K562 (cell line): ENCODE measurements at regions not wholly inside any gene's neighbourhood (a gene's known extent, or its start where the extent isn't known, plus 50 kb on each side); places are given as distances from the start of the nearest gene placed in this dataset.
A peak's percentile ranks its signal among the peaks of the same experiment; 100 is the strongest.

Source experiments
- BCLAF1 ChIP-seq, 2 experiments: fragments of 450-650 bp in 1 of 2; IDR thresholded peaks; 2 replicates each; pipeline ENCODE4 v1.6.1; 2011 to 2017; ENCODE audit warnings: low read depth in 2 of 2, antibody characterized with exemption in 1 of 2, borderline replicate concordance in 1 of 2, low read length in 1 of 2, mild to moderate bottlenecking in 1 of 2, mixed read lengths in 1 of 2; ENCODE audit not compliant: control insufficient read depth in 1 of 2
- CBX3 ChIP-seq, 2 experiments: IDR thresholded peaks; 1 replicate in 1 of 2; 2 replicates in 1 of 2; pipeline ENCODE4 v1.6.1; 2012; ENCODE audit warnings: inconsistent platforms in 2 of 2, low read length in 2 of 2, borderline replicate concordance in 1 of 2, control low read depth in 1 of 2
- CTCF ChIP-seq, 3 experiments: IDR thresholded peaks in 2 of 3; conservative IDR thresholded peaks in 1 of 3; 2 replicates each; pipeline ENCODE4 v1.5.1; 2011 to 2012; ENCODE audit warnings: low read length in 3 of 3, mild to moderate bottlenecking in 3 of 3, control low read depth in 2 of 3, improper control_type of control experiment in 1 of 3, inconsistent platforms in 1 of 3, low read depth in 1 of 3, mixed read lengths in 1 of 3, moderate library complexity in 1 of 3; ENCODE audit not compliant: insufficient read depth in 2 of 3
- GATAD2A ChIP-seq: fragments of 450-650 bp; IDR thresholded peaks from 2 replicates; pipeline ENCODE4 v1.6.1; 2017
- HMG20B ChIP-seq: fragments of 250-450 bp; sonication (Bioruptor Pico); IDR thresholded peaks from 2 replicates; pipeline ENCODE4 v1.5.0; 2021; ENCODE audit warnings: mild to moderate bottlenecking
- MCM5 ChIP-seq: fragments of 450-650 bp; IDR thresholded peaks from 2 replicates; pipeline ENCODE4 v1.6.1; 2016; ENCODE audit warnings: low read depth
- MYBL2 ChIP-seq, 2 experiments: fragments of 450-650 bp in 1 of 2; sonication (generic) in 1 of 2; formaldehyde crosslinking in 1 of 2; IDR thresholded peaks; 2 replicates each; pipeline versions ENCODE4 v1.6.1 to v1.8.1; 2017 to 2022; ENCODE audit warnings: borderline replicate concordance in 1 of 2, inconsistent platforms in 1 of 2, low read depth in 1 of 2, mild to moderate bottlenecking in 1 of 2, missing genetic modification reagents in 1 of 2, moderate library complexity in 1 of 2
- NCOA1 ChIP-seq: fragments of 450-650 bp; IDR thresholded peaks from 2 replicates; pipeline ENCODE4 v1.6.1; 2016; ENCODE audit warnings: low read depth
- NR0B1 ChIP-seq: fragments of 450-650 bp; IDR thresholded peaks from one replicate; pipeline ENCODE4 v1.6.1; 2018; ENCODE audit warnings: mild to moderate bottlenecking, moderate library complexity; ENCODE audit not compliant: partially characterized antibody
- PURB ChIP-seq: sonication (generic); formaldehyde crosslinking; IDR thresholded peaks from 2 replicates; pipeline ENCODE4 v1.9.0; 2021; ENCODE audit warnings: low read depth, mild to moderate bottlenecking, missing genetic modification reagents
- RBM14 ChIP-seq: fragments of 200-400 bp; formaldehyde crosslinking; IDR thresholded peaks from 2 replicates; pipeline ENCODE4 v1.6.1; 2018; ENCODE audit warnings: low read depth, mild to moderate bottlenecking, low read length, moderate library complexity, borderline replicate concordance; ENCODE audit not compliant: insufficient read depth
- TCF3 ChIP-seq: sonication (generic); formaldehyde crosslinking; IDR thresholded peaks from 2 replicates; pipeline ENCODE4 v1.4.0; 2020; ENCODE audit warnings: mild to moderate bottlenecking, missing genetic modification reagents
- TRIM28 ChIP-seq: fragments of 450-650 bp; IDR thresholded peaks from 2 replicates; pipeline ENCODE4 v1.6.1; 2017
- ZBTB11 ChIP-seq, 3 experiments: fragments of 200-800 bp in 1 of 3; fragments of 250-450 bp in 1 of 3; fragments of 450-650 bp in 1 of 3; sonication (Bioruptor Pico) in 1 of 3; sonication (Bioruptor generic) in 1 of 3; formaldehyde crosslinking in 1 of 3; IDR thresholded peaks; 2 replicates each; pipeline versions ENCODE4 v1.6.1 to v1.8.0; 2016 to 2022; ENCODE audit warnings: mild to moderate bottlenecking in 2 of 3, missing genetic modification characterization in 2 of 3, missing compliant biosample characterization in 1 of 3, moderate library complexity in 1 of 3
- ZNF589 ChIP-seq: fragments of 200-800 bp; sonication (Bioruptor generic); IDR thresholded peaks from 2 replicates; pipeline ENCODE4 v1.6.1; 2016; ENCODE audit warnings: low read depth, missing genetic modification characterization, missing compliant biosample characterization

- TF ChIP-seq ZBTB11 (CRISPR knock-in tag; IDR thresholded peaks at IDR 0.05) (peak in 1 of 3 experiments; percentile 76; a peak in 1 of 6 replicates), CBX3 (IDR thresholded peaks at IDR 0.05; ENCODE audit: borderline replicate concordance in 1 of 2, low read length in 2 of 2) (no peak), MYBL2 (IDR thresholded peaks at IDR 0.05; ENCODE audit: low read depth) (no peak), MYBL2 (CRISPR knock-in tag; IDR thresholded peaks at IDR 0.05; ENCODE audit: borderline replicate concordance) (no peak), BCLAF1 (IDR thresholded peaks at IDR 0.05; ENCODE audit: borderline replicate concordance in 1 of 2, control insufficient read depth in 1 of 2, low read depth in 2 of 2, low read length in 1 of 2) (peak in 1 of 2 experiments; percentile 66; a peak in 1 of 4 replicates), TCF3 (CRISPR knock-in tag) (no peak), CTCF (IDR thresholded peaks at IDR 0.05 in 2 of 3, conservative IDR thresholded peaks at IDR 0.05 in 1 of 3; ENCODE audit: insufficient read depth in 2 of 3, low read depth in 1 of 3, low read length in 3 of 3) (no peak; a peak in 1 of 6 replicates), GATAD2A (no peak), PURB (CRISPR knock-in tag) (no peak), ZNF589 (CRISPR knock-in tag) (peak; percentile 96), NR0B1 (no peak), RBM14 (no peak), HMG20B (CRISPR knock-in tag) (0 out of 2 replicates have a peak, but pooled peaks have one; percentile 44), NCOA1 (no peak), MCM5 (no peak), TRIM28 (no peak)
Measured at GRCh38 chr22:20656902-20657836, 116.7 kb upstream of the SERPIND1 start (continued).
